Astrocyte (in vitro differentiated cells and primary cell): ENCODE measurements at regions not wholly inside any gene's neighbourhood (a gene's known extent, or its start where the extent isn't known, plus 50 kb on each side); places are given as distances from the start of the nearest gene placed in this dataset.

Experiments
- DNase-seq: peaks from one replicate; pipeline ENCODE4 v3.0.0-alpha.2; 2010; ENCODE audit warnings: low read depth
- FAIRE-seq: peaks from 2 replicates; lab custom pipeline; 2011; peaks lifted over from hg19 to GRCh38; lab: Jason Lieb, UNC
- H2AFZ ChIP-seq: 2 replicates; pipeline ENCODE4 v1.6.0; 2012; ENCODE audit warnings: low read depth, low read length, inconsistent platforms
- H3K27ac ChIP-seq: 2 replicates; pipeline ENCODE4 v1.5.1; 2011; ENCODE audit warnings: low read depth, low read length, inconsistent platforms
- H3K27me3 ChIP-seq: 2 replicates; pipeline ENCODE4 v1.6.0; 2011; ENCODE audit warnings: low read length, inconsistent platforms; ENCODE audit not compliant: insufficient read depth
- H3K36me3 ChIP-seq: 2 replicates; pipeline ENCODE4 v1.5.1; 2011; ENCODE audit warnings: low read length, inconsistent platforms; ENCODE audit not compliant: insufficient read depth
- H3K4me1 ChIP-seq: 2 replicates; pipeline ENCODE4 v1.5.1; 2011; ENCODE audit warnings: low read length, inconsistent platforms; ENCODE audit not compliant: insufficient read depth
- H3K4me2 ChIP-seq: 2 replicates; pipeline ENCODE4 v1.6.0; 2012; ENCODE audit warnings: low read length, inconsistent platforms
- H3K4me3 ChIP-seq: 2 replicates; pipeline ENCODE4 v1.5.1; 2011; ENCODE audit warnings: low read depth, mild to moderate bottlenecking, low read length, inconsistent platforms; ENCODE audit not compliant: insufficient read depth
- H3K79me2 ChIP-seq: 2 replicates; pipeline ENCODE4 v1.6.0; 2012; ENCODE audit warnings: mild to moderate bottlenecking, low read length, inconsistent platforms; ENCODE audit not compliant: insufficient read depth
- H3K9ac ChIP-seq: 2 replicates; pipeline ENCODE4 v1.6.0; 2012; ENCODE audit warnings: mild to moderate bottlenecking, low read length, inconsistent platforms
- H3K9me3 ChIP-seq: 2 replicates; pipeline ENCODE4 v1.5.1; 2012; ENCODE audit warnings: low read depth, mild to moderate bottlenecking, low read length, inconsistent platforms; ENCODE audit not compliant: insufficient read depth
- H4K20me1 ChIP-seq: 2 replicates; pipeline ENCODE4 v1.6.0; 2012; ENCODE audit warnings: low read length, inconsistent platforms; ENCODE audit not compliant: insufficient read depth
- H3K27ac Mint-ChIP-seq: one replicate; pipeline ENCODE4 v1.8.0; 2021; ENCODE audit warnings: mild to moderate bottlenecking, mixed read lengths; ENCODE audit not compliant: unreplicated experiment
- H3K27me3 Mint-ChIP-seq: one replicate; pipeline ENCODE4 v1.8.0; 2021; ENCODE audit warnings: low read depth, mixed read lengths; ENCODE audit not compliant: unreplicated experiment
- H3K36me3 Mint-ChIP-seq: one replicate; pipeline ENCODE4 v1.8.0; 2021; ENCODE audit warnings: low read depth, mixed read lengths; ENCODE audit not compliant: unreplicated experiment
- H3K4me1 Mint-ChIP-seq: one replicate; pipeline ENCODE4 v1.8.0; 2021; ENCODE audit warnings: low read depth, mixed read lengths; ENCODE audit not compliant: unreplicated experiment
- H3K4me3 Mint-ChIP-seq: one replicate; pipeline ENCODE4 v1.8.0; 2021; ENCODE audit warnings: mild to moderate bottlenecking, moderate library complexity, mixed read lengths; ENCODE audit not compliant: unreplicated experiment
- H3K9me3 Mint-ChIP-seq: one replicate; pipeline ENCODE4 v1.8.0; 2021; ENCODE audit warnings: mild to moderate bottlenecking, mixed read lengths; ENCODE audit not compliant: unreplicated experiment
- CTCF ChIP-seq: IDR thresholded peaks from 2 replicates; pipeline ENCODE4 v1.5.1; 2011; ENCODE audit warnings: low read depth, mild to moderate bottlenecking, inconsistent platforms, low read length, moderate library complexity; ENCODE audit not compliant: insufficient read depth
- EZH2 ChIP-seq: IDR thresholded peaks from 2 replicates; pipeline ENCODE4 v1.6.1; 2012; ENCODE audit warnings: mild to moderate bottlenecking, low read length, inconsistent platforms; ENCODE audit not compliant: insufficient read depth

GRCh38 chr4:115671581-115671980 is 558.2 kb upstream of the NDST4 start:
- Mint-ChIP-seq H3K27me3 (no peaks in the 10 kb centered on the region), H3K36me3 (no peaks in the 10 kb centered on the region)
- no peak for TF ChIP-seq CTCF
- no peak for TF ChIP-seq EZH2

GRCh38 chr4:115670930-115671329 is 557.5 kb upstream of the NDST4 start:
- Histone ChIP-seq H3K27ac (no peak overlapping the region), H3K9me3 (no peaks in the 10 kb centered on the region), H3K36me3 (no peaks in the 10 kb centered on the region), H2AFZ (no peak overlapping the region), H3K4me2 (no peak overlapping the region), H3K4me3 (no peak overlapping the region), H3K27me3 (no peaks in the 10 kb centered on the region), H4K20me1 (no peaks in the 10 kb centered on the region), H3K4me1 (no peaks in the 10 kb centered on the region), H3K9ac (no peak overlapping the region), H3K79me2 (no peaks in the 10 kb centered on the region)
- DNase-seq: no peak
- TF ChIP-seq CTCF (no peak), EZH2 (no peak)
- Mint-ChIP-seq H3K27me3 (no peaks in the 10 kb centered on the region), H3K9me3 (no peaks in the 10 kb centered on the region), H3K27ac (no peak overlapping the region), H3K4me1 (peaks cover 3% of the 10 kb centered on the region), H3K36me3 (no peaks in the 10 kb centered on the region), H3K4me3 (no peak overlapping the region)
- no peak for FAIRE-seq

More at GRCh38 chr4:115671581-115671980, 558.2 kb upstream of the NDST4 start:
- peaks cover 3% of the 10 kb centered on the region for H3K4me1 Mint-ChIP-seq
- Histone ChIP-seq H3K9ac (no peak overlapping the region), H3K27me3 (no peaks in the 10 kb centered on the region), H3K4me1 (no peaks in the 10 kb centered on the region), H3K27ac (no peak overlapping the region), H3K9me3 (no peaks in the 10 kb centered on the region), H3K79me2 (no peaks in the 10 kb centered on the region), H3K4me2 (no peak overlapping the region), H3K4me3 (no peak overlapping the region), H4K20me1 (no peaks in the 10 kb centered on the region), H3K36me3 (no peaks in the 10 kb centered on the region), H2AFZ (no peak overlapping the region)
- FAIRE-seq: no peak
- no peaks in the 10 kb centered on the region for H3K9me3 Mint-ChIP-seq
- H3K4me3 Mint-ChIP-seq: no peak overlapping the region
- H3K27ac Mint-ChIP-seq: no peak overlapping the region
- DNase-seq: no peak

GRCh38 chr4:115668396-115668795 is 555.0 kb upstream of the NDST4 start:
- H3K79me2 ChIP-seq: no peaks in the 10 kb centered on the region
- no peaks in the 10 kb centered on the region for H3K36me3 ChIP-seq
- Mint-ChIP-seq H3K36me3 (no peaks in the 10 kb centered on the region), H3K9me3 (no peaks in the 10 kb centered on the region), H3K27me3 (no peaks in the 10 kb centered on the region), H3K4me3 (no peak overlapping the region), H3K4me1 (no peaks in the 10 kb centered on the region), H3K27ac (no peak overlapping the region)
- no peaks in the 10 kb centered on the region for H3K27me3 ChIP-seq
- H3K27ac ChIP-seq: no peak overlapping the region
- TF ChIP-seq EZH2 (no peak), CTCF (no peak)
- no peak overlapping the region for H3K4me3 ChIP-seq
- FAIRE-seq (no peak), DNase-seq (no peak)
- H2AFZ ChIP-seq: no peak overlapping the region
- H3K9me3 ChIP-seq: no peaks in the 10 kb centered on the region
- H4K20me1 ChIP-seq: no peaks in the 10 kb centered on the region
- H3K9ac ChIP-seq: no peak overlapping the region
- H3K4me2 ChIP-seq: no peak overlapping the region
- no peaks in the 10 kb centered on the region for H3K4me1 ChIP-seq
